Nephron (organoid): ENCODE measurements at regions not wholly inside any gene's neighbourhood (a gene's known extent, or its start where the extent isn't known, plus 50 kb on each side); places are given as distances from the start of the nearest gene placed in this dataset.

Experiments used
- H3K27ac Mint-ChIP-seq, 3 experiments: 2 replicates each; pipeline ENCODE4 v1.8.0; 2020; ENCODE audit warnings: mixed read lengths in 3 of 3, mild to moderate bottlenecking in 2 of 3, moderate library complexity in 1 of 3
- H3K27me3 Mint-ChIP-seq: 2 replicates; pipeline ENCODE4 v1.8.0; 2021; ENCODE audit warnings: low read depth, mild to moderate bottlenecking, moderate library complexity, mixed read lengths
- H3K36me3 Mint-ChIP-seq: 2 replicates; pipeline ENCODE4 v1.8.0; 2020; ENCODE audit warnings: low read depth, mixed read lengths
- H3K4me1 Mint-ChIP-seq: 2 replicates; pipeline ENCODE4 v1.8.0; 2020; ENCODE audit warnings: mixed read lengths
- H3K4me3 Mint-ChIP-seq, 3 experiments: 2 replicates each; pipeline ENCODE4 v1.8.0; 2020; ENCODE audit warnings: mild to moderate bottlenecking in 3 of 3, mixed read lengths in 3 of 3, moderate library complexity in 2 of 3
- H3K9me3 Mint-ChIP-seq: 2 replicates; pipeline ENCODE4 v1.8.0; 2020; ENCODE audit warnings: mixed read lengths
- CTCF ChIP-seq, 3 experiments: fragments of 200-600 bp; sonication (generic); IDR thresholded peaks; one replicate each; pipeline ENCODE4 v1.5.0; 2021; ENCODE audit warnings: antibody characterized with exemption in 3 of 3; ENCODE audit not compliant: unreplicated experiment in 3 of 3

GRCh38 chr4:159562366-159562765 is 459.5 kb downstream of the RAPGEF2 start:
- Mint-ChIP-seq H3K36me3 (no peaks in the 10 kb centered on the region), H3K4me1 (no peaks in the 10 kb centered on the region), H3K27me3 (peaks cover 9% of the 10 kb centered on the region), H3K4me3 (no peak overlapping the region), H3K27ac (no peak overlapping the region), H3K9me3 (peaks cover 18% of the 10 kb centered on the region)
- TF ChIP-seq CTCF (IDR thresholded peaks at IDR 0.05; ENCODE audit: unreplicated experiment in 3 of 3): no peak

- Mint-ChIP-seq H3K9me3 (peaks cover 23% of the 10 kb centered on the region), H3K4me3 (no peak overlapping the region), H3K4me1 (no peaks in the 10 kb centered on the region), H3K27me3 (peaks cover 9% of the 10 kb centered on the region), H3K27ac (no peak overlapping the region), H3K36me3 (no peaks in the 10 kb centered on the region)
- no peak for TF ChIP-seq CTCF (IDR thresholded peaks at IDR 0.05; ENCODE audit: unreplicated experiment in 3 of 3)
Observed at GRCh38 chr4:159563257-159563656, 460.4 kb downstream of the RAPGEF2 start.

GRCh38 chr4:159564615-159565014 is 461.7 kb downstream of the RAPGEF2 start:
- Mint-ChIP-seq H3K9me3 (peaks cover 34% of the 10 kb centered on the region), H3K27ac (no peak overlapping the region), H3K4me3 (no peak overlapping the region), H3K4me1 (no peaks in the 10 kb centered on the region), H3K36me3 (no peaks in the 10 kb centered on the region), H3K27me3 (peaks cover 4% of the 10 kb centered on the region)
- TF ChIP-seq CTCF (IDR thresholded peaks at IDR 0.05; ENCODE audit: unreplicated experiment in 3 of 3): no peak

- Mint-ChIP-seq H3K4me3 (no peak overlapping the region), H3K27me3 (no peaks in the 10 kb centered on the region)
Observed at GRCh38 chr4:159566786-159567185, 463.9 kb downstream of the RAPGEF2 start.

GRCh38 chr4:159577241-159577640 is 474.4 kb downstream of the RAPGEF2 start:
- H3K4me1 Mint-ChIP-seq: no peaks in the 10 kb centered on the region
- peaks cover 9% of the 10 kb centered on the region for H3K9me3 Mint-ChIP-seq
- TF ChIP-seq CTCF (IDR thresholded peaks at IDR 0.05; ENCODE audit: unreplicated experiment in 3 of 3): no peak
- H3K36me3 Mint-ChIP-seq: no peaks in the 10 kb centered on the region
- H3K27ac Mint-ChIP-seq: no peak overlapping the region
- no peak overlapping the region for H3K4me3 Mint-ChIP-seq
- H3K27me3 Mint-ChIP-seq: no peaks in the 10 kb centered on the region

More at GRCh38 chr4:159566786-159567185, 463.9 kb downstream of the RAPGEF2 start:
- Mint-ChIP-seq H3K4me1 (no peaks in the 10 kb centered on the region), H3K27ac (no peak overlapping the region), H3K36me3 (no peaks in the 10 kb centered on the region), H3K9me3 (peaks cover 49% of the 10 kb centered on the region)
- TF ChIP-seq CTCF (IDR thresholded peaks at IDR 0.05; ENCODE audit: unreplicated experiment in 3 of 3): no peak

DNA sequence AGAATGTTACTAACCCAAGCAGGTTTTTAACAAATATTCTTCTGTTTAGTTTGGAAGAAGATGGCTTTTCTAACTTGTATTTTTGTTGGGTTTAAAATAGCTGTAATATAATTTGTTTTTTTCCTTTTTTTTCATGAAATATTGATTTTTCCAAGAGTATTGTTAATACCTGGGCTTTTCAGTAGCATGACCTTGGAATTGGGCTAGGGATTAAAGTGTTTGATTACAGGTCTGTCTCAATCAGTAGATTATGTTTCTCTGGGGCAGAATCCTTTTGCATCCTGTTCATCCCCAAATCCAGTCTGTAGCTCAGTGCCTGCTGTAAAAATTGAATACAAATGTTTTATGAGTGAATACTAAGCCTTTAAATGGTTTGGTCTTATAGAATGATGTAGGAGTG is 479.8 kb downstream of the RAPGEF2 start:
- no peak overlapping the region for H3K4me3 Mint-ChIP-seq
- TF ChIP-seq CTCF (IDR thresholded peaks at IDR 0.05; ENCODE audit: unreplicated experiment in 3 of 3): no peak
- no peak overlapping the region for H3K27ac Mint-ChIP-seq
- no peaks in the 10 kb centered on the region for H3K27me3 Mint-ChIP-seq
- H3K9me3 Mint-ChIP-seq: peaks cover 25% of the 10 kb centered on the region
- peaks cover 32% of the 10 kb centered on the region for H3K36me3 Mint-ChIP-seq
- no peaks in the 10 kb centered on the region for H3K4me1 Mint-ChIP-seq
